Activated CD4-positive, alpha-beta T cell treated with anti-CD3 and anti-CD28 coated beads, Interleukin-2, amount 10 ng/mL, durations not matched to agents 7 days and 5 days (primary cell): ENCODE measurements at regions not wholly inside any gene's neighbourhood (a gene's known extent, or its start where the extent isn't known, plus 50 kb on each side); places are given as distances from the start of the nearest gene placed in this dataset.

ENCODE experiments used
- CTCF ChIA-PET: fragments of 350-600 bp; sonication (Branson Sonifier 250); formaldehyde crosslinking; loops from one replicate; lab custom pipeline; 2021; ENCODE audit warnings: antibody characterized with exemption; lab: Charles Lee
- POLR2A ChIA-PET: fragments of 350-600 bp; sonication (Branson Sonifier 250); formaldehyde crosslinking; loops from one replicate; lab custom pipeline; 2021; ENCODE audit warnings: antibody characterized with exemption; lab: Charles Lee
- DNase-seq: peaks from one replicate; pipeline ENCODE4 v3.0.0-alpha.2; 2020
- H3K27ac Mint-ChIP-seq: one replicate; pipeline ENCODE4 v1.8.0; 2021; ENCODE audit warnings: mild to moderate bottlenecking, moderate library complexity, mixed read lengths
- H3K27me3 Mint-ChIP-seq: one replicate; pipeline ENCODE4 v1.8.0; 2021; ENCODE audit warnings: mixed read lengths
- H3K36me3 Mint-ChIP-seq: one replicate; pipeline ENCODE4 v1.8.0; 2021; ENCODE audit warnings: low read depth, mixed read lengths
- H3K4me1 Mint-ChIP-seq: one replicate; pipeline ENCODE4 v1.8.0; 2021; ENCODE audit warnings: mixed read lengths
- H3K4me3 Mint-ChIP-seq: one replicate; pipeline ENCODE4 v1.8.0; 2021; ENCODE audit warnings: mild to moderate bottlenecking, moderate library complexity, mixed read lengths
- H3K9me3 Mint-ChIP-seq: one replicate; pipeline ENCODE4 v1.8.0; 2021; ENCODE audit warnings: mixed read lengths

DNA sequence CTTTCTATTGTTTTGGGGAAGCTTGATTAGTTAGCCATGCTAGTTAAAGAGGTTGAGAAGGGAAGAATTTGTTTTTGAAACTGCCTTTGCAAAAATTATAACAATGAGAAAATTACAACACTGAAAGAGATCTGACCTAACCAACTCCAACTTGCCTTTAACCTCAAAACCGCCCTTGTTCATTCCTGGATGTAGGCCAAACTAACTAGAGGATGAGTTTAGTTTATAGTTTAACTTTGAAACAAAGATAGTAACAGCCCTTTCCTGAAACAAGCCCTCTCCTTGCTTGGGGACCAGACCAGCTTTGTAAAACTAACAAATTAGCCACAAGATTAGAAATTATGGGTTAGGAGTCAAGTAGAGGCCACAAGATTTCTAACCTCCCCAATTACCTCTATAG is 713.9 kb downstream of the CPS1 start:
- no peaks in the 10 kb centered on the region for H3K36me3 Mint-ChIP-seq
- peaks cover 2% of the 10 kb centered on the region for H3K9me3 Mint-ChIP-seq
- H3K4me1 Mint-ChIP-seq: no peaks in the 10 kb centered on the region
- DNase-seq: no peak
- ChIA-PET CTCF (no interaction called here), POLR2A (no interaction called here)
- H3K27me3 Mint-ChIP-seq: no peaks in the 10 kb centered on the region
- H3K27ac Mint-ChIP-seq: no peak overlapping the region
- H3K4me3 Mint-ChIP-seq: no peak overlapping the region

GRCh38 chr2:211281430-211282073 is 725.2 kb downstream of the CPS1 start:
- H3K4me1 Mint-ChIP-seq: no peaks in the 10 kb centered on the region
- no peak for DNase-seq
- no peaks in the 10 kb centered on the region for H3K9me3 Mint-ChIP-seq
- H3K4me3 Mint-ChIP-seq: no peak overlapping the region
- no peaks in the 10 kb centered on the region for H3K27me3 Mint-ChIP-seq
- H3K27ac Mint-ChIP-seq: no peak overlapping the region
- no peaks in the 10 kb centered on the region for H3K36me3 Mint-ChIP-seq
- ChIA-PET CTCF (no interaction called here), POLR2A (no interaction called here)

DNA sequence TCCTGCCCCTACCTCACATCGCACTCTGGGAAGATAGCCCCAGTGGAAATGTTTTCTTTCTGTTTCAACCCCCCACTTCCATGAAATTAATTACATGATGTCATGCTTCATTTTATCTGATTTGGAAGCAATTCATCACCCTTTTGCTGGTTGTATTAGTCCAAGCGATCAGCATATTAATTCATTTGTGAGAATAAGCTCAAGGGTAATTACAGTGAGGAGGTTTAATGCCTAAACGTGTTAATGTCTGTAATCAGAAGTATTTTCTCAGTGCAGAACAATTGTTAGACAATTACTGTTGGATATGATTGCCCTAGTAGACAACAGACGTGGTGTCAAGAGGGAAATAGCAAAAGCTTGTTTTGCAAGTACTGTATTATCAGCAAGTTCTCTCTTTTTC is 746.3 kb downstream of the CPS1 start:
- POLR2A ChIA-PET: no interaction called here
- no peak for DNase-seq
- Mint-ChIP-seq H3K27ac (no peak overlapping the region), H3K4me1 (no peaks in the 10 kb centered on the region), H3K27me3 (no peaks in the 10 kb centered on the region), H3K36me3 (no peaks in the 10 kb centered on the region), H3K4me3 (no peak overlapping the region), H3K9me3 (no peaks in the 10 kb centered on the region)
- CTCF ChIA-PET: interaction anchor here (1.2 kb wide), 1 partner anchor 53 kb away, joined by 3 read pairs; no protein-coding TSS in a partner anchor

DNA sequence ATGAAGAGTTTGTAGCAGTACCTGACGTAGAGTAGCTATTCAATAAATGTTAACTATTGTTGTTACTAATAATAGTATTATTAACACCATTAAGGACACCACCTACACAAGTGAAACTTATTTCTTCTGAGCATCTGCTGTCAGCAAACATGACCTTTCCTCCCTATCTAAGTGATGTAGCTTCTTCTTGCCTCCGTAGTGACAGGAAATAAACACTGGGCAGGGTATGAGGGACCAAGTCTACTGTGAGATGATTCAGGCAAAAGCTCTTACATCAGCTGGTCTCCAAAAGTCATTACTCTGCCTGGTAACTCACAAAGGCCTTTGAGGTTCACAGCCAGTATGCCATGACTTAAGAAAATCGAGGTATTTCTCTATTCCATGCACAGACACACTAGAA is 750.5 kb downstream of the CPS1 start:
- H3K4me3 Mint-ChIP-seq: no peak overlapping the region
- DNase-seq: no peak
- H3K36me3 Mint-ChIP-seq: no peaks in the 10 kb centered on the region
- no peaks in the 10 kb centered on the region for H3K9me3 Mint-ChIP-seq
- ChIA-PET POLR2A (no interaction called here), CTCF (interaction anchor here (0.6 kb wide), 1 partner anchor 10 kb away, joined by 3 read pairs; no protein-coding TSS in a partner anchor)
- H3K27me3 Mint-ChIP-seq: no peaks in the 10 kb centered on the region
- no peak overlapping the region for H3K27ac Mint-ChIP-seq
- H3K4me1 Mint-ChIP-seq: no peaks in the 10 kb centered on the region
